OCI-LY3 (cell line): ENCODE measurements at regions not wholly inside any gene's neighbourhood (a gene's known extent, or its start where the extent isn't known, plus 50 kb on each side); places are given as distances from the start of the nearest gene placed in this dataset.

Experiments
- CTCF ChIP-seq: fragments of 200-600, 300-600 bp; sonication (generic); IDR thresholded peaks from 2 replicates; pipeline ENCODE4 v1.5.1; 2014; ENCODE audit warnings: antibody characterized with exemption, low read length, low read depth
- EZH2phosphoT487 ChIP-seq: fragments of 200-600 bp; shearing (Covaris generic); IDR thresholded peaks from 2 replicates; pipeline ENCODE4 v1.6.1; 2018; ENCODE audit warnings: antibody characterized with exemption, mixed run types, low read depth

- TF ChIP-seq CTCF, result no peak
- TF ChIP-seq EZH2phosphoT487, result no peak
Measured at GRCh38 chr12:46087916-46088439, 97.6 kb upstream of the SCAF11 start.
